OCI-LY7 (cell line): ENCODE measurements at regions not wholly inside any gene's neighbourhood (a gene's known extent, or its start where the extent isn't known, plus 50 kb on each side); places are given as distances from the start of the nearest gene placed in this dataset.

Experiments used
- EZH2phosphoT487 ChIP-seq: fragments of 200-600 bp; sonication (generic); IDR thresholded peaks from 2 replicates; pipeline ENCODE4 v1.6.1; 2018; ENCODE audit warnings: low read depth, borderline replicate concordance, mild to moderate bottlenecking, mixed run types, antibody characterized with exemption, low read length, moderate library complexity, mixed read lengths
- TF ChIP-seq, protein P1 (sequence below): fragments of 200-600 bp; sonication (generic); conservative IDR thresholded peaks from 2 replicates; pipeline ENCODE4 v1.5.1; 2014; ENCODE audit warnings: mild to moderate bottlenecking, antibody characterized with exemption, low read length, moderate library complexity, mixed read lengths

GRCh38 chr4:178205826-178206225, 763.6 kb upstream of the AGA start:
- TF ChIP-seq, protein P1, sequence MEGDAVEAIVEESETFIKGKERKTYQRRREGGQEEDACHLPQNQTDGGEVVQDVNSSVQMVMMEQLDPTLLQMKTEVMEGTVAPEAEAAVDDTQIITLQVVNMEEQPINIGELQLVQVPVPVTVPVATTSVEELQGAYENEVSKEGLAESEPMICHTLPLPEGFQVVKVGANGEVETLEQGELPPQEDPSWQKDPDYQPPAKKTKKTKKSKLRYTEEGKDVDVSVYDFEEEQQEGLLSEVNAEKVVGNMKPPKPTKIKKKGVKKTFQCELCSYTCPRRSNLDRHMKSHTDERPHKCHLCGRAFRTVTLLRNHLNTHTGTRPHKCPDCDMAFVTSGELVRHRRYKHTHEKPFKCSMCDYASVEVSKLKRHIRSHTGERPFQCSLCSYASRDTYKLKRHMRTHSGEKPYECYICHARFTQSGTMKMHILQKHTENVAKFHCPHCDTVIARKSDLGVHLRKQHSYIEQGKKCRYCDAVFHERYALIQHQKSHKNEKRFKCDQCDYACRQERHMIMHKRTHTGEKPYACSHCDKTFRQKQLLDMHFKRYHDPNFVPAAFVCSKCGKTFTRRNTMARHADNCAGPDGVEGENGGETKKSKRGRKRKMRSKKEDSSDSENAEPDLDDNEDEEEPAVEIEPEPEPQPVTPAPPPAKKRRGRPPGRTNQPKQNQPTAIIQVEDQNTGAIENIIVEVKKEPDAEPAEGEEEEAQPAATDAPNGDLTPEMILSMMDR = no peak
- TF ChIP-seq EZH2phosphoT487 = no peak
